Colon (tissue), 2 donors: ENCODE measurements at regions not wholly inside any gene's neighbourhood (a gene's known extent, or its start where the extent isn't known, plus 50 kb on each side); places are given as distances from the start of the nearest gene placed in this dataset.
"Not testable (repeated sequence)": the region's sequence is repeated elsewhere in the genome, so short reads cannot be mapped to it uniquely, and the experiment has no call there.

Source experiments
- FAIRE-seq: peaks from 2 replicates; lab custom pipeline; 2012; peaks lifted over from hg19 to GRCh38; lab: Jason Lieb, UNC
- donor health status: control.
- donor health status: control.

DNA sequence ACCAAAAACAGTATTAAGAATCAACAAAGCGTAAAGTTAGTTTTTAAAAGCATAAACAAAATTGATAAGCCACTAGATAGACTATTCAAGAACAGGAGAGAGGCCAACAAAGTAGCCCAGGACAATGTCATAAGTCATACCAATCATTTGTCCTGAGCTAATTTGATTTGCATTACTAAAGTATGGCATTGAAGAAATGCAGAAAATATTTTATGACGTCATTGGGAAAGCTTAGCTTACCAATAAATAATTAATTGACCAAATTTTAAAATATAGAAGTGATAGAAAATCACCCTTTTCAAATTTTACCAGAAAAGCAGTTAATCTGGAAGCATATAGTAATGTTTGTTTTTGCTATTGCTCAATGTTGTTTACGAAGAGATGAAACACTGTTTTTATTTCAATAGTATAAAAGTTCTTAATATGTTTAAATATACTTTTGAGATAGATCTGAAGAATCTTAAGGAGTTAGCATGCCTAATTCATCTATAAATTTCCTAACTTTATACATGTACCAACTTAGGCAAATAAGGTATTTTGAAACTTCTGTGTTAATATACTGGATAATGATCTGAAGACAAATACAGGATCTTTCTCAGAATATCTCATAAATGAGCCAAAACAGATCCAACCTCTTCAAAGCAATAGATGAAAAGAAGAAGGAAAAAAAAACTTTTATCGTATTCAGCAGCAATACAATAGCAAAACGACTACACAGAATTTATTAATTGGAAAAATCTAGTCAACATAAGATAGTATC lies 1118.5 kb downstream of the SLC16A7 start:
- no peak for FAIRE-seq

DNA sequence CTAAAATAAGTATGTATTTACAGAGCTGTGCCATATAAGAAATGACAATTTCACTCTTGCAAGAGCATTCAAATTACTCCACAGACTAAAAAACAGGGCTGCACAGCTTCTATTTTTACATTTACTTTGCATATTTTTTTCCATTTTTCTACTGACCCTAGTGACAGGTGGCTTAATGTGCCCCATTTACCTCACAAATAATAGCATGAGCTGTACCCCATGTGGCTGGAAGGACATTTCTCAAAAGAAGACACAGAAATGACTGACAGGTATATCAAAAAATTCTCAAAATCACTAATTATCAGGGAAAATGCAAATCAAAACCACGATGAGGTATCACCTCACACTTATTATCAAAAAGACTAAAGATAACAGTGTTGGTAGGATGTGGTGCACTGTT lies 1128.6 kb downstream of the SLC16A7 start:
- no peak for FAIRE-seq

DNA sequence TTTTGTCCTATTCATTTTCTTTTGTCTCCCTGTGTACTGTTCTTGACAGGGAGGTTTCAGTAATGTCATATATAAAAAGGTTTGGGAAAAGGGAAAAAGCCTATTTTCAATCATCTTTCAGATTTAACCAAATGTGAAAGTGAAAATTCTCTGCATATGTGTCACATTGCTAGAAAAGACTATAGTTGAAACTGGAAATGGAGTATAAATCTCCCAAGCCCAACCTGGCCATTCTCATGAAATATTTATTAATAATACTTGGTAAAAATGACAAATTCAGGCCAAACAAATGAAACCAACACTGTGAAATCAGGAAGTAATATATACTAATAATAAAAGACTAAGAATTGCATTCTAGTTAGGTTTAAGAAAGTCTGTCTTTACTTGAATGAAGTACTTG lies 1129.2 kb downstream of the SLC16A7 start:
- FAIRE-seq, result no peak

DNA sequence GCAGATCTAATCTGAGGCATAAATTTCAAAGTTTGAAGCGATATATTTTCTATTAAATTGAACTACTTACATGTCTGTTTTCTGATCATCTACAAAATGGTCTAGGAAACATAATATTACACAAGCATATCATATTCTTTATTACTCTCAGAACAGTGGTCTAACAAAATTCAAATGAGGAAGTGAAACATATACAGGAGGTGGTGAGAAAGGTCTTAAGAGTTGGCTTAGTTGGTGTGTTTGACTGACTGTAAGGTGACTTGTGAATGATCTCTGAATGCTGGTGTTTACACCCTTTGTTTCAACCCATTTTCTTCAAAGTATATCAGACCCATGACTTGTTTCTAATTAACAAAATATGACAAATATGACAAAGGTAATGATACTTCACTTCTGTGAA lies 1156.8 kb downstream of the SLC16A7 start:
- no peak for FAIRE-seq

DNA sequence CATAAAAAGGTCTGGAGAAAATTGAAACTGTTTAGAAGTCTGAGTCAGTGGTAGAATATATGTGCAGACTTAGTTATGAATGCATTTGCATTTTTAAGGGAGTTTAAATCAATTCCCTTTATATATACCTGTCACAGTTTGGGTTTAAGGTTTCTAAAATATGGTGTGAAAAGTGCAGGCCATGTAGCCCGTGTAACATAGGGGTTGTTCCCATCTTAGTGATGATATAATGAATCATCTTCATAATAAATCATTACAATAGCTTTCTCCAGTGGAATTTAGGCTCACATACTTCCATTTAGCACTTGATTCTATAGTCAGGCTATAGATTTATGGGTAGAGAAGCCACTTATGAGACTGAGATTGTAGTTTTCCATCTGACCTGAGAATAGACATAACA lies 1162.4 kb downstream of the SLC16A7 start:
- FAIRE-seq, result no peak

DNA sequence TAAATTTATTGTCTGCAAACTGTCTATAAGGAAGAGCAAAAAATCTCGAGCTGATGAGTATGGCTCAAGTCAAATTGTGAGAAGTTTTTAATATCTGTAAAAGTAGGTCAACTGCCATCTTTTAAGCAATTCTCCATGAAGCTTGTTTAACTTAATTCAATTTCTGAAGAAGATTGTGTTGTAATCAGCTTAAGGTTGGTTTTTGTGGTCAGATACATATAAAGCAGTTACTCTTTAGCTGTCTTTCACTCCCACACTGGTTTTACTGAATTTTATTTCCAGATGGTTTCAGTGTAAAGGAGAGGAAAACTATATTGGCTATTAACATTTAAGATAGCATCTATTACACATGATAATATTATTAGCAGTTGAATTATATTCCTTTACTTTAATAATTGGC lies 1165.1 kb downstream of the SLC16A7 start:
- no peak for FAIRE-seq

DNA sequence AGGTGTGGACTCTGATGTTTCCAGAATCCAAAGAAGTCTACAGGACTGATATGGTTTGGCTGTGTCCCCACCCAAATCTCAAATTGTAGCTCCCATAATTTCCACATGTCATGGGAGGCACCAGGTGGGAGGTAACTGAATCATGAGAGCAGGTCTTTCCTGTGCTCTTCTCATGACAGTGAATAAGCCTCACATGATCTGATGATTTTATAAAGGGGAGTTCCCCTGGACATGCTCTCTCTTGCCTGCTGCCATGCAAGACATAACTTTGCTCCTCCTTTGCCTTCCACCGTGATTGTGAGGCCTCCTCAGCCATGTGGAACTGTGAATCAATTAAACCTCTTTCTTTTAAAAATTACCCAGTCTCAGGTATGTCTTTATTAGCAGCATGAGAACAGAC lies 1205.3 kb downstream of the SLC16A7 start:
- FAIRE-seq, result not testable (repeated sequence)

GRCh38 chr12:60803147-60803546 lies 1207.3 kb downstream of the SLC16A7 start:
- FAIRE-seq, result no peak

GRCh38 chr12:60805364-60805763 lies 1209.5 kb downstream of the SLC16A7 start:
- FAIRE-seq, result no peak

- FAIRE-seq, result no peak
Measured at GRCh38 chr12:60819794-60820193, 1224.0 kb downstream of the SLC16A7 start.

DNA sequence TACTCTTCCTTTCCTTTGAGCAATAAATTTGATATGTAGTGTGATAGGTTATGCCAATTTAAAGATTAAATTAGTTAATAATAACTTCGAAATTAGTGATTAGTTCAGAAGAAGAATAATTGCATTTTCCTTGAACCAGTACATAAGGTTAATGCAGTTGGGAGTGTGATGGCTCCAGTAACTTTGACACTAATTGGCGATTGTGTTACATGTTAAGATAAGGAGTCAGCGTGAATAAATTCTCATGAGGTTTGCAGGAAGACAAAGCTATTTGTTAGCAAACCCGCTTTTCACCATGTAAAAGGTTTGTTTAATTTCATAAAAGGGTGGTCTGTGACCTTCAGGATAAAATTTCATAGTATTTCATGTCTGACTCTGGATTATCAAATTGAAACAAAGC lies 1226.8 kb downstream of the SLC16A7 start:
- no peak for FAIRE-seq

DNA sequence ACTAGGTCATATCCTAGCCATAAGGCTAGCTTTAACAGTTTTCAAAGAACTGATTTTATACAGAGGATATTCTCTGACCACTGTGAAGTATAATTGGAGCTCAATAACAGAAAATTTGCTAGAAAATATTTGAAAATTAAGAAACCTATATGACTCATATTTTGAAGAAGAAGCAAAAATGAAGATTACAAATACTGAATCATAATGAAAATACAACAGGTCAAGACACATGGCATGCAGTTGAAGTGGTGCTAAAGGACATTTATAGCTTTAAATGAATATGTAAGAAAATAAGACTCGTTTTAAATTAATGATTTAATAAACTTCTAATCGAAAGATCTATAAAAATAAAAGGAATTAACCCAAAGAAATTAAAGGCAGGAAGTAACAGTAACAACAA lies 1234.6 kb downstream of the SLC16A7 start:
- FAIRE-seq, result no peak

DNA sequence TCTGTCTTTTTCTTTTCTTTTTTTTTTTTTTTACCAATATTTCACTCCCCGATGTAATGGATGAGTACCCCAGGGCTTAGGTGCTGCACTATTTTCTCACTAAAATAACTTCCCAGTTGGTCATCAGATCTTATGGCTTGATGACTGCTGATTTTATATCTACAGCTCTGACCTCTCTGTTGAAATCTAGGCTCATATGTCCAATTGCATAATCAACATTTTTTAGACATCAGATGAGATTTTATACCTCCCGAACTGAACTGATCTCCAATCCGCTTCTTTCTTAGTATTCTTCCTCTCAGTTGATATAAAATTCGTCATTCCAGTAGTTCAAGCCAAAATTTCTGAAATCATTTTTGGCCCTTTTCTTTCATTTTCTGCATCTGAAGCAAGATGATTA lies 1236.5 kb downstream of the SLC16A7 start:
- no peak for FAIRE-seq

GRCh38 chr12:60834372-60834771 lies 1238.5 kb downstream of the SLC16A7 start:
- no peak for FAIRE-seq

- no peak for FAIRE-seq
Measured at GRCh38 chr12:60834806-60835205, 1239.0 kb downstream of the SLC16A7 start.

GRCh38 chr12:60836651-60837050 lies 1240.8 kb downstream of the SLC16A7 start:
- no peak for FAIRE-seq

DNA sequence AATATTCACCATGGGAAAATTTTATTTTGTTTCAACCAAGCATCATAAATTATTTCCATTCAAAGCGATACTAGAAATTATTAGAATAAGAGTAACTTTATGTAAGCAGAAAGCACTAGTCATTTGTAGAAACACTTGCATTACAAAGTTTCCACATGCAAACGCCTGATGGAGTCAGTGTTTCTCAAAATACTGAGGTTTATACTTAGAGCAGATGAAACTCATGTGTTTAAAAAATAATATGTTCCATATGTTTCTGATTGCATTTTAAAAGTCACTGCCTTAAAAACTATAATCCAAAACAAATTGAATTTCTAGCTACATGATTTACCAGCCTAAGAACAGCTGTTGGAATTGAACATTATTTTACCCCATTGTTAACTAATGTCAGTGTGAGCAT lies 1246.4 kb downstream of the SLC16A7 start:
- FAIRE-seq, result no peak

DNA sequence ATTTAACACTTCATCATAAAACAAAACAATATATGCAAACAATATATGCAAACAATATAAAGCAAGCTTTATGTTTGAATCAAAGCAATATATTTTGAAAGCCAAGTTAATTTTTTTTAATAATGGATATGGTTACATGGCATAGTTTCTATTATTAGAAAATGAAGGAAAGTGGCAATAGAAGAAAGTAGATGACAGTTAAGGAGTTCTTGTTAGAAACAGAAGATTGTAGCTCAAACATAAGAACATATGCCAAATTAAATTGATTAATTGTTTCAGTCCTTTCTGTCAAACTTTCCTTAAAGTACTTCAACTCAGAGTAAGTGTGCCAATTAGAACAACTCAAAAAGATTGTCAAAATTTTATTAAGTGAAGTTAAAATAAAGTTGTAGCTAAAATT lies 1248.3 kb downstream of the SLC16A7 start:
- no peak for FAIRE-seq

GRCh38 chr12:60844875-60845274 lies 1249.0 kb downstream of the SLC16A7 start:
- FAIRE-seq, result no peak

- no peak for FAIRE-seq
Measured at GRCh38 chr12:60845696-60846095, 1249.9 kb downstream of the SLC16A7 start.

DNA sequence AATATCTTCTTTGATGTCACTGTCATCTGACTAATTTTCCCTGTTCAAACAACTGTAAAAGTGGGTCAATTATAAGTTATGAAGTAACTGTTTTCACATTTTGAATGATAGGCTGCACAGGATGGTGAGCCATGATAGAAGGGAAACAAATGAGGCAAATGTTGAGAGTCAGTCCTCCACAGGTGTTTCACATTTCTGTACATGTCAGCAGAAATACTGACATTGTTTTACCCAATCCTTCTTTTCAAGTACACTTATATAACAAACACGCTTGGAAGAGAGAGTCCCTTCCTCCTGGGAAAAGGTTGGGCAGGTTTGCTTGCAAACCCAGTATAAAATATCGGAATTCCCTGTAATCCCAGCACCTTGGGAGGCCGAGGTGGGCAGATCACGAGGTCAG lies 1251.5 kb downstream of the SLC16A7 start:
- FAIRE-seq, result no peak

DNA sequence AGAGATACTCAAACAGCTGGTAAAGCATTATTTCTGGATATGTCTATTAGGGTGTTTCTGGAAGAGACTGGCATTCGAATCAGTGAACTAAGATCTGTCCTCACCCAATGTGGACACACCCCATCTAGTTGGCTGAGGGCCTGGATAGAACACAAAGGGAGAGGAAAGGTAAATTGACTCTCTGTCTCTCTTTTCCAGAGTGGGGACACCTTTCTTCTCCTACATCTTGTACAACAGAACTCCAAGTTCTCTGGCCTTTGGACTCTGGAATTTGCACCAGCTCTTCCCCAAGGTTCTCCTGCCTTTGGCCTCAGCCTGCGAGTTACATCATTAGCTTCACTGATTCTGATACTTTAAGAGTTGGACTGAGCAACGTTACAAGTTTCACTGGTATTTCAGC lies 1253.9 kb downstream of the SLC16A7 start:
- no peak for FAIRE-seq

GRCh38 chr12:60853407-60853806 lies 1257.6 kb downstream of the SLC16A7 start:
- FAIRE-seq, result no peak

- no peak for FAIRE-seq
Measured at GRCh38 chr12:60863421-60863820, 1267.6 kb downstream of the SLC16A7 start.

DNA sequence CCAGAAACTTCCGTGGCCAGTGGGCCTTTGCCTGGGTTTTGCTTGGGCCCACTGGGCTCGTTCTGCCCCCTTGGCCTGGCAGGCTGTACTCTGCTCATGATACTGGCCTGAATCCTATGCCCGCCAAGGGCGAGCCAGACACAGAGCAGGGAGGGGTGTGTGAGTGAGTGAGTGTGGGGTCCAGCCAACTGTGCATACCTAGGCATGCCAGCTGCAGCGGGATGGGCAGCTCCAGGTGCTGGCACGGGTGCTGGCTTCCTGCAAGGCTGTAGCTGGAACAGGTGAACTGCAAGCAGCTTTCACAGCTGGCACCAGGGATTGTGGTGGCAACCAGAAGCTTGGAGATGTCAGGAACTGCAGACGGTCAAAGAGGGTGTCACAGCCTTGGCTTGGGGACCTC lies 1276.4 kb downstream of the SLC16A7 start:
- no peak for FAIRE-seq
